Stimulated activated naive CD4-positive, alpha-beta T cell treated with Interleukin-2 at 50 U/mL for 16 hours (primary cell): ENCODE measurements at regions not wholly inside any gene's neighbourhood (a gene's known extent, or its start where the extent isn't known, plus 50 kb on each side); places are given as distances from the start of the nearest gene placed in this dataset.
A peak's percentile ranks its signal among the peaks of the same experiment; 100 is the strongest.

Experiments used
- DNase-seq: peaks from one replicate; lab custom pipeline; 2025; lab: John Stamatoyannopoulos, UW

DNA sequence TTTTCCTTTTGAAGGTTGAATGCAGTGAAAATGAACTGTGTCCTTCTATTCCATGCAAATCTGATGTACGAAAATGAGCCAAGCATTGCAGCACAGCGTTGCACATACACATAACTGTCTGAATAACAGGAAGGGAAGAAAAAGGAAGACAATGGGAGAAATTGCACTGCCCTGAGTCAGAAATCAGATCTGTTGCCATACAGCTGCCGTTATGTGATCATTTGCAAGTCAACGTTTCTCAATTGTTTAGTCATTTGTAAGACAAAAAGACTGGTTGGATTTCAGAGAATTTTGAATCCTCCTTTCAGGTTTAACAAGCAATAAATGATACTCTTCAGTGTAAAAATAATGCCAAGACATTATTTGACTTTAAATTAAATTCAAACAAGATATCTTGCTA lies 284.1 kb downstream of the DSEL start:
- DNase-seq: no peak

DNA sequence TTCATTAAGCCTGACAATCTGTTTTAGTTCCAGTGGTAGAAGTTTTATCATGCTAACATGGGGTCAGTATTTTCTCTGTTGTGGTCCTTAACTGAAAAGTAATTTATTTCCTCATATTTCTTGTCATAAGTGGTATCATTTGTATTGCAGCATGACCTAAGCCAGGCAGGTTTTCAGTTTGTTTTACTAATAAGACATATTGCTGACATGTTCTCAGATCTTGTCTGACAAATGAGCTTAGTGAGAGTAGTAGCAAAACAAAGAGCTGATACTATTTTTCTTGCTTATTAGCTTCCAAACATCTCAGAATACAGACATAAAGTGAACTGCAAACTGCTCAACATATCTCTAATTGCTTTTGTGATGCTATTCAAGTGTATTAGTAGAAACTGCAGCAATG lies 293.6 kb downstream of the DSEL start:
- no peak for DNase-seq

DNA sequence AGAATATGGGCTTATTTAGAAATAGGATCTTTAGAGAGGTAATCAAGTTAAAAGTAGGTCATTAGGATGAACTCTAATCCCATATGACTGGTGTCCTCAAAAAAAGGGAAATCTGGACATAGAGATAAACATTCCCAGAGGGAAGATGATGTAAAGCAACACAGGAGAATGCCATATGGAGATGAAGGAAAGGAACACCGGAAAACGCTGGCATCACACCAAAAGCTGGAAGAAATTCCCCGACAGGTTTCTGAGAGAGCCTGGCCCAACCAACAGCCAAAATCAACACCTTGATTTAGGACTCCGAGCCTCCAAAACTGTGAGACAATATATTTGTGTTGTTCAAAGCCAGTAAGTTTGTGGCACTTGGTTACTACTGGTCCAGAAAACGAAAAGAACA lies 296.7 kb downstream of the DSEL start:
- no peak for DNase-seq

DNA sequence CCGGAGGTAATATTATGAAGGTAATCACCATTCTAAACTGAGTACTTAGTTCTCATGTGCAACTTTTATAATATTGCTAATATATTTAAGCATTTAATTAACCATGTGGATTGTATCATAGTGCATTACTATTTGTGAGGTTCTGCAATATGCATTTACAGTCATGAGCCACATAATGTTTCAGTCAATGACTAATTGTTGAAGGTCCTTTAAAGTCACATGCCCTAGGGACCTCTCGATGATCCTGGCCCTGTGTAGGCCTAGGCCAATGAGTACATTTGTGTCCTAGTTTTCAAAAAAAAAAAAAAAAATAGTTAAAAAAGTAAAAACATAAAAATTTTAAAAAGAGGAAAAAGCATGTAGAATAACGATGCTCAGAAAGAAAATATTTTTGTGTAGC lies 298.0 kb downstream of the DSEL start:
- no peak for DNase-seq

DNA sequence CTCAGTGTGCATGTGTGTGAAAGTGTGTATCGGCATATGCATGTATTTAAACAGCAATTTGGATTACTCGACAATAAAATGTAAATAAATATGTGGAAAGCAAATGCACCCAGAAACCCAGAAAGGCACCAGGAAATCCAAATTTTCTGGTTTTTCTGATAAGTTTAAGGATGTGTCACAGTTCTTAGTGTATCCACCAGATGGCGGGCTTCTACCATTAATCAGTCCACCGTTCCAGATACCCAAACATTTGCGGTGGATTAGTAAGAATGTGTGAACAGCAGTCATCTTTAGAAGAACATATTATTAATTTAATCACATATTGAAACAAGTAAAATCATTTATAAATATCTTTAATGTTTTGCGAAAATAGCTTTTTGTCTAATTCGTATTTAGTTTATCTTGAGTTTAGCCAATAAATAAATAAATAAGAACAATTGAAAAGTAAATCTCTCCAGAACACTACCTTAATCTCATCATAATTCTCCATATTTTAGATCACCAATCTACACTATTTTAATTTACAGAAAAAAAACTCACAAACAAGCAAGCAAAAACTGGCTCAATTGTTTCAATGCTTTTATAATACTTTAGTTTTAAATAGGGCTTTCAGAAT lies 298.9 kb downstream of the DSEL start:
- DNase-seq: peak; percentile 25

DNA sequence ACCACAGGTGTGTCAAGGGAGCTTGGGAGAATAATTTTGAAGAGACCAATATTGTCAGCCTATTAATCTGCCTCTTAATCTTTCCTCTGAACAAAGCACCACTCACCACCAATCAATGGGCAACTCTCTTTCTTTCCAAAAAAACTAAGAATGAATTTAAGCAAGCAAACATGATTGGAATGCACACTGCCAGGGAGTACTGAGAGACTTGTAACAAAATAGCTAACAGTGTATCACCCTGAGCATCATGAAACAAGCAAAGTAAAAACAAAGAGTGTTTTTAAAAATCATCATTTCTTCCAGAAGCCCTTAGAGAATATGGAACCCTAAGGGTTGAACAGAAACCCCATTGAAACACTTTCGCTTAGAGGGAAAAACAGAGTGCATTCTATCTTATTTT lies 299.7 kb downstream of the DSEL start:
- no peak for DNase-seq

DNA sequence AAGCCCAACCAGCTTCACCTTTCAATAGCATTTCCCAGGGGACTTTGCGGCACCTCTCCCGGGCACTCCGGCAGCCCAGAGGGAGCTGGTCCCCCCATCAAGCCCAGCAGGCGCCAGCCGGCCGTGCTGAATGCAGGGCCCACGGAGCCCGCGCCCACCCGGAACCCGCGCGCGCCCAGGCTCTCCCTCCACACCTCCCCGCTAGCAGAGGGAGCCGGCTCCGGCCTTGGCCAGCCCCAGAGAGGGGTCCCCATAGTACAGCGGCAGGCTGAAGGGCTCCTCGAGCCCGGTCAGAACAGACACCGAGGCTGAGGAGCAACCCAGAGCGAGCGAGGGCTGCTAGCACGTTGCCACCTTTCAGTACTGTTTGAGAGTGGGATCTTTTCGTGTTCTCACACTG lies 300.8 kb downstream of the DSEL start:
- no peak for DNase-seq

DNA sequence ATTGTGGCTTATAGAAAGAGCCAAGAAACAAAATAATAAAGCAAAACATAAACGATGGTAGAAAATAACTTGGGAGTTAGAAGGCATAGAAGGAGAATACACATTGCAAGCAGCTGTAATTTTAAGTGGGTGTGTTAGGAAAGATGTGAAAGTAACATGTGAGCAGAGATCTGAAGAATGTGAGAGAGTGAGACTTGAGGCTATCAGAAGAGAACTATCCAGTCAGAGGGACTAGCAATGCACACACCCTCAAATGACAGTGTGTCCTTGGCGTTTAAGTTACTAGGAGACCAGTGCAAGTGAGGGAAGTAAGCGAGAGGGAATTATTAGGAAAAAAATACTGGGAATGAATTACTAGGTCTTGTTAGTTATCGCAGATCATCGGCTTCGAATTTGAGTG lies 304.9 kb downstream of the DSEL start:
- no peak for DNase-seq

DNA sequence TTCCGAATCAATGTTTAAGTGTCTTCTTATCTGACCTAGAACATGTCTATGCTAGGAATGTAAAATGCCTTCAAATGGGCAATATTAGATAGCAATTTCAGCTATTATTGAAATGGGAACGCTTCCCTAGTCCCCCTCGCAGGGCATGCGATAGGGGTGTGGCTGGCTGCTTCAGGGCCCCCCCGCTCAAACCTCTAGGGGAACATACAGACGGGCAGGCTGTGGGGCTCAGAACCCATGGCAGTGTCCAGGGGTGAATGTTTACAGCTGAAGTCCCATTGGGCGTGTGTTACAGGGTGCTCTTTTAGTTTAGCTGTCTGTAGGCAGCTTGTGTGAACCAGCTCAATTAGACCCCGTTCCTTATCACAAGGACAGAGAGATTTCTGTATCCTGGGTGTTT lies 315.9 kb downstream of the DSEL start:
- no peak for DNase-seq

DNA sequence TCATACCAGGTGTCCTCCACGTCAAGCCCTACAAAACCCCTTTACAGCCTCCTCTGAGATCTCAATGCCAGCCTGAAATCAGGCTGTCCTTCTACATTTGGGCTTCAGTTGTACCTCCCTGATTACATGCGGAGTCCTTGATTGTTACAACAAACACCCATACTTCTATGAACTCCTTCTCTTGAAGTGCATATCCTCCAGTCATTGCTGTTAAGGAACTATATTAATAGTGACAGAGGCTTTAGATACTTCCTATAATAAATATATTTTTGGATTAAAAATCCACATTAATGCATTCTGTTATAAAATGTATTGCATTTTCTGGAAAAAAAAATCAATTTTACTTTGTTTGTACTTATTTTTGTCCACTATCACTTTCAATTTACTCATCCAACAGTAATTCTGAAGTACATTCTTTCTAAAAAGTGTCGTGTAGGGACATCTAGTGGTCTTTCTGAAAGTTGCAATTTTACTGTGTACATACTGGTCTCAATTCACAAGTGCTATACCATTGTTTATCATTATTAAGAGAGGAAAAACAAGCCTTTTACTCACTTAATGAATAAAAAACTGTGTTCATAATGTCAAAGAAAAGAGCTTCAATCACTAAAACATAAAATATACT lies 316.4 kb downstream of the DSEL start:
- no peak for DNase-seq

DNA sequence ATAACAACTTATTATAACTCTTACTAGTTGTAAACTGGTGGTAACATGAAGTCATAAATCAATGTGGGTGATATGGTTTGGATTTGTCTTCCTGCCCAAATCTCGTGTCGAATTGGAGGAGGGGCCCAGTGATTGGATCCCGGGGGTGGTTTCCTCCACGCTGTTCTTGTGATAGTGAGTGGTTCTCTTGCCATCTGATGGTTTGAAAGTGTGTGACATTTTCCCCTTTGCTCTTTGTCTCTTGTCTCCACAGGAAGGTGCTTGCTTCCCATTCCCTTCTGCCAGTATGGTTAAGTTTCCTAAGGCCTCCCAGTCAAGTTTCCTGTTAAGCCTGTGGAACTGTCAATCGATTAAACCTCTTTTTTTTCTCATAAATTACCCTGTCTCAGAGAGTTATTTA lies 321.6 kb downstream of the DSEL start:
- DNase-seq: no peak

DNA sequence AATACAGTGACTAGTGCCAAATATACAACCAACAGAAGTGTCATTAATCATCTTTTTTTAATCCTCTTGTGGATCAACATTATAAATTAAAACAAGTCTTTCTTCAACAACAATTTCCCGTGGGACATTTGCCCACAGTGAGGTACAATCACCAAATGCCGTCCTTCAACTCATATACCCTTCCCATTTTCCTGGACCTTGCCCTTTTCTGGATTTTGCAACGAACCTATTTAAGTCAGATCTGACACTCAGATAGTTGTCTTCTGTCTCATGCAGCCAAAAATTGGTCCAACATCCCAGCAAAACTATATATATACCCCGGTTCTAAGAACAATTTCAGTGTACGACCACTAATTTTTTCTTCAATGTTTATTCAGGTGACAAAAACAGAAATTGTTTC lies 324.0 kb downstream of the DSEL start:
- no peak for DNase-seq

DNA sequence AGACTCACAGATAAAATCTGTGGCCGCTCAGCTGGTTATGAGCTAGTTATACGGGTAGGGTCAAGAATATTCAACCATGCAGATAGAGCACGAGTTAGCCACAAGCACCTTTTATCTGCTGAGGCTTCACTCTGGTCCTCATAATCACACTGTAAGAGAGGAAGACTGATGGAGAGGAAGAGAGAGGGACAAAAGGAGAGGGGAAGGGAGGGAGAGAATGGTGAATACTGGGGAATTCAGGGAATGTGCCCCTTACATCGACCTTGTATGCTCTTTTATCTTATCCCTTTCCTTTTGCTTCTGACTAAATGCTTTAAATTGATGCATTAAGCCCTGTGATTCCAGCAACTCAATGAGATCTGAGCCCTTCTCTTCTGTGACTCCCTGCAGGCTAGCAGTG lies 333.1 kb downstream of the DSEL start:
- no peak for DNase-seq

DNA sequence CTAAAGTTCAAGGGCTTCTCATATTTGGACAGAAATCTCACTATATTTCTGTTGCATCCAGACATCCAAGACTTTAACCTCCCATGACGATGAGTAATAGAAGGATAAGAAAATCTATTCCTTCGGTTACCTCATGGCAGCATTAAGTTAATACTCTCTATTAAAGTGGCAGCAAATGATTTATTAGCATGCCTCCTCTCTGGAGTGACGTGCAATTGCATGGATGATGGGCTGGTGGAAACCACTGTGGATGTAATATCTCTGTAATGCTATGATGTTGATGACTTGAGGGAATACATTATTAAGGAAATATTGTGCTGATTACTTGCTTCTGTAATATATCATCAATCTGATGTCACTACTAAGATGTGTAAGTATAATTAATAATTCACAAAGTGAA lies 336.8 kb downstream of the DSEL start:
- DNase-seq: no peak

DNA sequence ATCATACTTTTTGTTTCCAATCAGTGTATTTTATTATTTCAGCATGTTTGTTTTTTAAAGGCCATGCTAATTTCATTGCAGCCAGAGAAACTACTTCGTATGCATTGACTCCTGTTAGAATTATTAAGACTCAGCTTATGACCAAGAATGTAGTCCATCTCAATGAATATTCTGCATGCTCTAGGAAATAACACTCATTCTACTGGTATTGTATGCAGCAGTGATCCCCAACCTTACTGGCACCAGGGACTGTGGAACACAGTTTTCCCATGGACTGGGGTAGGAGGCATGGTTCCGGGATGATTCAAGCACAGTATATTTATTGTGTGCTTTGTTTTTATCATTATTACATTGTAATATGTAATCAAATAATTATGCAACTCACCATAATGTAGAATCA lies 356.9 kb downstream of the DSEL start:
- no peak for DNase-seq

DNA sequence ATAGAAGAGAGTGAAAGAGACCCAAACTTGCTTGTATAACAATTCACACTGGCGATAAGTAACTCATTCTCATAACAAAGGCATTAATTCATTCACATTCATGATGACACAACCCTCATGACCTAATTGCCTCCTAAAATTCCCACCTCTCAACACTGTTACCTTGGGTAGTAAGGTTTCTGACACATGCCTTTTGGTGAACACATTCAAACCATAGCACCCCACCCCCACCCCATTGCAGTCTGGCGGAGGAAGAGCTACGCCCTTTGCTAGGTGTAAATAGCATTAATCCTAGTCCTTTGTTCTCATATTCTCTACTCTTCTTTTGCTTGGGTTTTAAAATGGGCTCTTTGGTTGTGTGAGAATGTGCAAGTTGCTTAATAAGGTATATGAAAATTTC lies 361.5 kb downstream of the DSEL start:
- no peak for DNase-seq

DNA sequence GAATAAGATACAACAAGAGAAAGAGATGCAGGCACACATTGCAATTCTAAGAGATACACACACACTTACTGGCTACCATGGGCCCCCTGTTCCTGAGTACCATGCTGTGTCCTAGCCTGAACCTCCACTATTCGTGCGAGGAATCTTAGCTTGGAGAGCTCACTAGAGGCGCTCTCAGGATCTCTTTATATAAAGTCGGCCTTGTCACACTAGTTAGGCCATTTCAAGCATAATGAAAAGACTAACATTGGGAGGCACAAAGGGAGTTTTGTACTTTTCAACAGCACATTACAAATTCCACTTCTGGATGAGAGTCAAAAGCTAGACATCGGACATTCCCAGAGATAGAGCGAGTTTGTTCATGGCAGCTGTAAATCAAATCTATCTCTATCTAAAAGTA lies 365.2 kb downstream of the DSEL start:
- no peak for DNase-seq

DNA sequence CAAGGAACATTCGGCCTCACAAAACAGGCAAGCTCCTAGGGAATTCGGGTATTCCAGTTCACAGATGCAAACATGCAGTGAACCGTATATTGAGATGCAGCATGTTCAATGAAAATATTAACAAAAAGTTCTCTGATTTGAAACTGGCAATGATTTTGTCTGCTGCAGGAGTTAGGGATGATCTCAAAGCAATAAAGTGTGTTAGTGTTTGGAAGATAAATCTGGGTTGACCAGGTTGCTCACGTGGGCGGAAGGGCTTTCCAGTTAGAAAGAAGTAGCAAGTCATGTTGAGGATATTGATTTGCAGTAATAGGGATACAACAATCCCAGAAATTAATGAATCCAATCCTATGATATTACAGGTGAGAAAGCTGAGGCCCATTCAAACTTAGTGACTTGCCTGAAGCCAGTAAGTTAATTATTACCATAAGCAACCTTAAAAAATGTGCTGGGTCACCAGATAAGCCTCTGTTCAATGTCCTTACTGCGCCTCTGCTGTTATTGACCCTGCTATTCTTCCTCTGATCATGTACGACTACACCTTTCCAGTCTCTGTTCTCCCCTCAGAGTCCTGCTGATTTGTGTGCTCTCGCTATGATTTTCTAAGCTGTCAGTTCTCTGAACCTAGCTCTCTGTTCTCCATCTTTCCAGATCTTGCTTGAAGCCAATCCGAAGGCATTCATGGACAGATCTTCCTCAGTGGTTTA lies 370.8 kb downstream of the DSEL start:
- no peak for DNase-seq

DNA sequence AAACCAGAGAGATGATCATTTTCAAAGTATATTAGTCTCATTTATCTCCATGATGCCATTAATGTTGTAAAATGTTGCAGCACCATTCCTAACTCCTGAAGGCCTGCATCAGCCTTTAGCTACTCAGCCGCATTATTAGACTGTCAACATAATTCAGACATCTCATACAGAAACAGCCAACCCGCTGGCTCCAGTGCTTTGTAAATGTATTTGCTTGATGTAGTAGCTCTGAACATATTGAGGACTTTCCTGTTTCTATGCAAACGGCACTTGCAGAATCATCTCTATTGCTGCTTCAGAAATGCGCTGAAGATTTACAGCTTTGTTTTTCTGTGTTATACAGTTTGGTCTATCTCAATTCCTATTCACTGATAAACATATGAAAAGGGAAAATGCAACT lies 372.2 kb downstream of the DSEL start:
- DNase-seq: no peak

DNA sequence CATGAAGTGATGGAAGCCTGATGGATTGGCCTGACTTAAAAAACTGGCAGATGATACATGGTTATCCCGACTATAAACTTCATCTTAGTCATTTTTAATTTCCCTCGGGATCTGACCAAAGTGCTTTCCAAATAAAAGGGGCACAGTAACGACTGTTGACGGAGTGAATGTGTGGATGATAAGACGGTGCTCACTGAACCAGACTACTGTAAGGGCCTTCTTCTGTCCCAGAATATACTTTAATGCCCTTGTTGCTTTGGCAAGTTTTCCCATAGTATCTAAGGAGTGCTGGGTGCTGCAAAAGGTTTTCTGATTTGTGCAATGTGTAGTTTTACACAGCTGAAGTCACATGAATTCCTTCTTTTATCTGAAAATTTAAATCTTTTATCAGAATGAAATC lies 373.5 kb downstream of the DSEL start:
- DNase-seq: no peak

DNA sequence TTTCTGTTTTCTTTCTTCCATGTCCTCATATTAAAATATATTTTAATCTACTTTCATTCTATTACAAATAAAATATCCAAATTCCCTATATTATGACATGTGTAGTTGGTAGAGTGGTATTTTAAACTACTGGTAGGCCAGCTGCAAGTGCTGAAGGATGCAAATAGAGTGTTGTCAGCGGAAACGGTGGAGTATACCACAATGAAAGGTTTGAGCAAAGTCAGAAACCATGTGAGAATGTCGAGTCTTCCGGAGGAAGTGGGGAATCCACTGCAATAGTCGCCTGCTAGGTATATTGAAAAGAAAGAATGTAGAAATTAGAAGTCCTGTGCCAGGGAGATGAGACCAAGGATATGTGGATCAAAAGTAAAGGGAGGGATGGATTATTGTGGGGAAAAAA lies 373.9 kb downstream of the DSEL start:
- no peak for DNase-seq

DNA sequence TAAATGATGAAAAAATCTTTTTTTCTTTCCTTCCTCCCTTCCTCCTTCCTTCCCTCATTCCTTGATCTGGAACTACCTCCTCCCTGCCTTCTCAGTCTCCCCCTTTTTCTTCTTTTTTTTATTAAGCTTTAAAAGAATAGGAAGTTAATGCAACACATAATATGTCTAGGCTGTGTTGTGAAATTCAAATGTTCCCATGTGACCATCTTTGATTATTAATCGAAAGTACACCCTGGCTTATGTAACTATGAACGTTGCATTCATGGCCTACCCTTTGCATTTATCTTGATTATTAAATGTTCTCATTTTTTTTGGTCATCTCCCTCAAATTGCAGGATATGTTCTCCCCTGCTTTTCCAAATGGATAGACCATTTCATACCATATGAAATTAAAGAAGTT lies 376.0 kb downstream of the DSEL start:
- DNase-seq: no peak

DNA sequence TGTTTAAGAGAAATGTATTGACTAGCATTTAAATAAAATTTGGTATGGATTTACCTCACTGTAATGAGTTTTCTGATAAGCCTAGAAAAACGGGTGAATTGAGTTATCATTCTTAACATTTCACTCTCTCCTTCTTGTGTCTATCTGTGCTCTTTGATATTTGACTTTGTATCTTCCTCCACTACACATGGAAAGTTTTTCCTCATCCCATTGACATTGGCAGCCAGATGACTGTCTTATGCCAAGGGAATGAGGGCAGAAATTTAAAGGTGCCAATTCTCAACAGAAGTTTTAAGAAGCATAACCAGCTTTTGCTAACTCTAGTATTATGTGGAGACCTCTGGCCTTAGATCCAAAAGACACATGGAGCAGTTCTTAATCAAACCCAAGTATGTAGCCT lies 376.6 kb downstream of the DSEL start:
- DNase-seq: no peak

DNA sequence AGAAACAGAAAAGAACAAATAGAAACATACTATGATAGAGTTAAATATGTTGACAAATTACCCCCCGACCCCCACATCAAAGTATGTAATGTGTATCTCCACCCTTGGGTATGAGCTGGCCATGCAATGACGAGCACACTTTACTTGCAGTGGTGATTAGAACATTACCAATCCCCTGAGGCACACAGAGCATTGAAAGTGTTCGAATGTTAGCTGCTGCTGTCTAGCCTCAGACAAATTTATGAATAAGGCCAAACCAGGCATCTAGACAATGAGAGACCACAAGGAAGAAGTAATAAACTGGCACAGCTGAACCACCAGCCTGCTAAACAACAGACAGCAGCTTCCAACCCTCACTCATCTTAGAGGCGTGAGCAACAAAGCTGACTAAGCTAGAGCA lies 380.5 kb downstream of the DSEL start:
- DNase-seq: no peak
